DMS153 treated with DMSO at 0.1 percent for 48 hours (cell line): ENCODE measurements at regions not wholly inside any gene's neighbourhood (a gene's known extent, or its start where the extent isn't known, plus 50 kb on each side); places are given as distances from the start of the nearest gene placed in this dataset.
"Not testable (repeated sequence)": the region's sequence is repeated elsewhere in the genome, so short reads cannot be mapped to it uniquely, and the experiment has no call there.

Experiments
- DNase-seq: peaks from one replicate; lab custom pipeline; 2025; ENCODE audit not compliant: unreplicated experiment; lab: John Stamatoyannopoulos, UW

DNA sequence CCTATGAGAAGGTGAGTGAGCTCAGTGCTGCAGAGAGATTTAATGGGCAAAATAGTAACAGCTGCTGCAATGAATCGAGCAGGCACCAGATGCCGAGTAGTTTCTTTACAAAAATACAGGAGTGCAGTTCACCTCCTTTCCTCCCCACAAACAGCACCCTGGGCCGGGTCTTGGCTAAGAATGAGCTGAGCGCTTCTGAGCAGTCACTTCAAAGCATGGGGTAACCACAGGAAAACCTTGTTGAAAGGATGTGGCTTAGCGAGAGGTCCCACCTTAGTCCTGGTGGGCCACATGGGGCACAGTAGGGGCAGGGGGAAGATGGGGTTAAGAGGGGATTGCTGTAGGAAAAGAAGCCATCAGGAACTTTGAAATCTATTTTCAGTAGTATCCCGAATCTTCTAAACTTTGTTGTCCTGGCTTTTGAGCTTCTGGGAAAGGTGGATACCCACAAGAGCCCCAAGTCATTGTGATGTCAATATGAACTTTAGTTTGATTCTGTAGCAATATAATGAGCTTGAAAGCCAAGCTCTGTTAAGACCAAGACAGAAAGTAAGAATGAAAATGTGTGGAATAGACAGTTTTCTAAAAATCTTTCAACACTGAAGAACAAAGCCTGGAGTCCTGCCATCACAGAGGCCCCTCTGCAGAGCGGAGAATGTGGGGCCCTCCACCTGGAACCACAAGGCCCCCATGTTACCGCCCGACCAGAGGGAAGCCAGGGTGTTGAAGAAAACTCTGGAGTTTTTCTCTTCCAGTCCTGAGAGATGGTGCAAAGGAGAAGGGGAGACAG lies 101.0 kb upstream of the ZNF236 start:
- no peak for DNase-seq

DNA sequence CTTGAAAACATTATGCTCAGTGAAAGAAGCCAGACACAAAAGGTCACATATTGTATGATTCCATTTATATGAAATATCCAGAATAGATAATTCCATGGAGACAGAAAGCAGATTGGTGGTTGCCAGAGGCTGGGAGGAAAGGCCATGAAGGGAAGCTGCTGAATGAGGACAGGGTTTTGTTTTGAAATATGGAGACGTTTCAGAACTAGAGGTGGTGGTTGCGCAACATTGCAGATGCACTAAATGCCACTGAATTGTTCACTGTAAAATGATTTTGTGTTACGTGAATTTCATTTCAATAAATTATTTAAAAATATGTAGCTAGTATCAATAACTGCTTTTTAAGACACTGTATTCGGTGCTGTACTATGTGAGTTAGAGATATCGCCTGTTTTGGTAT lies 101.7 kb upstream of the ZNF236 start:
- DNase-seq = no peak

DNA sequence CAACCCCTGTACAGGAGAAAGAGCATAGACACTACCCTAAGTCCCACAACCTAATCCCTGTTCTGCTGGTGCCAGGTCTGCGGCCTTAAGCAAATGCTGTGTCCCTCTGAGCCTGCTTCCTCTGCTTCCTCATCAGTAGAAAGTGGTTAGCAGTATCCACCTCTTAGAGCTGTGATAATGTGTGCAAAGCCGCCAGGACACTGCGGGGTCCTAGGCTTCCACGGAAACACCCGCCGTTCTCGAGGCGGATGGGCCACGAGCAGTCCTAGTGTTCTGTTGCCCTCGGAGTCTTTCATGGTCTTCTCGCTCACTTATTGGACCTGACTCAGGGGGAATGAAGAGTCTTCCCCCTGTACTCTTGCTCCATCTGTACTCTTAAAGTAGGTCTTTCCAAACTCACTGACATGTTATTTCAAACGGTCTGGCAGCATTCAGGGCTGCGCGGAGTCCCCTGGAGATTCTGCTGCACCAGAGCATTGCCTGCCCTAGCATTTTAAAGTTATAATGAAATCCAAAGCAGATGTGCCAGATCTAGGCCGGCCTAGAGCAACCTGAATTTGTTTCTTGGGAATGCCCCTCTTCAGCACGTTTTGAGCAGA lies 107.2 kb upstream of the ZNF236 start:
- no peak for DNase-seq

DNA sequence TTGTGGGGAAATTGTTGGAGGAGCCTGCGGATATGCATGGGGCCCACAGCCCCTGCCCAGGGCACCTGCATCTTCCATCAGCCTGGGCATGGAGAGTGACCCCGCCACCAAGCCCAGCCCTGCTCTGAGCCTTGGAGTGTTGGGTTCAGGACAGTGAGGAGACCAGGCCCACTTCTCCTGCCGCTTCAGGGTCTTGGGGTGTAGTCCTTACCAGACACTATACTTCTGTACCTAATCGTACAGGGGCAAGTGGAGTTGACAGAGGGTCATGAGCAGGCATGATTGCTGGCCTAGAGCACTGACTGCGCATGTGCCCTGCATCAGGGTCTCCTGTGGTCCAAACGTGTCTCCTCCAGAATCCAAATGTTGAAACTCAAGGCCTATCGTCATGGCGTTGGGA lies 108.9 kb upstream of the ZNF236 start:
- no peak for DNase-seq

DNA sequence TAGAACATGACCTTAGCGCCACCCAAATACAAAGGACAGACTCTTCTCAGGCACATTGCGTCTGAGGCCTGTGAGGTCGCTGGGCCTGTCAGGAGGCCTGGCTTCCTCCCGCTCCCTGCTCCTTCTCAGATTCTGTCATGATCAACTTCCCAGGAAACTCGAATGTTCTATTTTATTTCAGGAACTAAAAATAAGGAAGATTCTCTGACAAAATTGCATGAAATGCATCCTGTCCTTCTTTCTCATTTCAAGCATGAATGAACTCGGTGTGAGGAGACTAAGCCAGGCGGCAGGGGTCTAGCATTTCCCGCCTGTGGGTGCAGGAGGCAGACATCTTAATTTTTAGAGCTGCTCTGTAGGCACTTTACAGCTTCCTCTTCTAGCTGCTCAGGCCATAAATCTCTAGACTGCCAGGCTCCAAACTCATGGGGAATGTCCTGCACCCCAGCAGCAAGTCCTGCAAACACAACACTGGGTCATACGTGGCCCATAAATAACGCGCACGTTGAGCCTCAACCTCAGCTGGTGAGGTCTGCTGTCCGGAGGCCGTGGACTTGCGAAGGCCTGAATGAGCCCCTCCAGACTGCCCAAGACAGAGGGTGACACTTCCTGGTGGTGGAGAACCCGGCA lies 109.7 kb upstream of the ZNF236 start:
- no peak for DNase-seq

DNA sequence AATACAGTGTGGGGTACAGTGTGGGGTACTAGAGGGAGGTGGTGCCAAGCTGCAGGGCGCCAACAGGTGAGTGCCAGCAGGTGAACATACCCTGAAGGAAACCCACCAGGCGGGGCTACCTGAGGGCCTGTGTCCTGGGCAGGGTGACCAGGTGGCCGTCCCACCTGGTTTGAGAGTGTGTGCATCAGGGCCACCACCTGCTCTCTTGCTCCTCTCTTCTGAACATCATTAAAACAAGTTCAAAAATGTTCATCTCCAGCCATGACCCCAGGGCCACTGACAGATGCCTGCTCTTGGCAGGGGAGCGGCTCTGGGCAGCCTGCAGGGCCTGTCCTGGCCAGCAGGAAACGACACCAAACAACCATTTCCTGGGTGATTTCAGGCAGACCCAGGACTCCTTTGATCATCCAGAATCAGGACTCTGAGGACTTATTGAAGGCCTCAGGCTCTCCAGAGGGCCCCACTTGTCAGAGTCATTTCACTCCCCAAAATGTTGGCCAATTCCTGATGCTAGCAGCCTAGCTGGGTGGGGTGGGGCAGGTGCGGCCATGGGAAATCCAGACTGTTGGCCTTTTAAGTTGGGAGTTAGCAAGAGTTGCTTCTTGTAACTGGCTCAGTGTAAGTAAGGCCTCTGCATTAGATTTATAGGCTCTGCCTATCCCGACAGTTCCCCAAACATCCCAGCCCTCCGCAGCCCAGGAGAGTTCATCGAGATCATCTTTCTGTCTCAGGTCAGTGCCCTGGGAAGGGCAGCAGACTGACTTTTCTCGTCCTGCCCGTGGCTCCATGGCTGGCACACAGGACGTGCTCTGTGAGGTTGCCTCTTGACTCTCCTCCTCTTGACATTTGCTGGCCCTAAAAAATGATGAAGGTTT lies 111.5 kb upstream of the ZNF236 start:
- DNase-seq = no peak

DNA sequence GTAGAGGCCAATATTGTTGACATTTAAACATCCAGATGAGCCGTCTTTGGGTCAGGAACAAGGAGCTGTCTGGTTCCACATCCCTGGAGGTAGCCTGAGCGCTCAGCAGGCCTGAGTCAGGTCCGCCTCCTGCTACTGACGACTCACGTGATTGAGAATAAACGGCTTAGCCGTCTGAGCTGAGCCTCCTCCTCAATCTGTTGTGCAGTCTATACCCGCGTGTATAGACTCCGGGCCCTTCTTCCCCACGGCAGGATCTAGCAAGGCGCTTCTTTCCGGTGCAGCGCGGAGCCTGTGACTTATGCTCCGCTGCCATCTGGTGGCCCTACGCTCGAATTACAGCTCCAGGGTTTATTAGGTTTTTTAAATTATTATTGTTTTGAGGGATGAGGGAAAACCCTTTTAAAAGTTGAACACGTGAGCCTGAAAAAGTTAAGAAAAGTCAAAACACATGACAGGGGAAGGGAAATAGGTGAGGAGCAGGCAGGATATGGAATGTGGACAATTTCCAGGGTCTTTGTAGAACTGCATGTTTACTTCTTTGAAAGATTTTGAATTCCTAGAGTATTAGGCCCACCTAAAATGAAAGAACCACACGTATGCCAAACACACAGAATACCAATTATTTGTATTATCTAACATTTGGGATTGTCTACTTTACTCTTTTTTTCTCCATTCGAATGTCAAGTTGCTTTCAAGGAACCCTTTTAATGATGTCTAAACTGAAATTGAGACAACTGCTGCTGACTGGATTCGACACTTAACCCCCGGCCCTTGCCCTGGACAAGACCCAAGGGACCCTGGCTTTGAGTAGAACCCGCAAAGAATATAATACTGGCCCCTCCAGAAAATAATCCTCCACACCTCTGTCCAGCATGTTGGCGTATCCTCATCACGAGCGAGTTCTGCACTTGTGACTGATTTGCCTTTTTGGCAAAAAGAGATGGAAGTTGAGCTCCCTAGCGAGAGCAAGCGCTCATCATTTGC lies 112.4 kb upstream of the ZNF236 start:
- peak; percentile 44 for DNase-seq

DNA sequence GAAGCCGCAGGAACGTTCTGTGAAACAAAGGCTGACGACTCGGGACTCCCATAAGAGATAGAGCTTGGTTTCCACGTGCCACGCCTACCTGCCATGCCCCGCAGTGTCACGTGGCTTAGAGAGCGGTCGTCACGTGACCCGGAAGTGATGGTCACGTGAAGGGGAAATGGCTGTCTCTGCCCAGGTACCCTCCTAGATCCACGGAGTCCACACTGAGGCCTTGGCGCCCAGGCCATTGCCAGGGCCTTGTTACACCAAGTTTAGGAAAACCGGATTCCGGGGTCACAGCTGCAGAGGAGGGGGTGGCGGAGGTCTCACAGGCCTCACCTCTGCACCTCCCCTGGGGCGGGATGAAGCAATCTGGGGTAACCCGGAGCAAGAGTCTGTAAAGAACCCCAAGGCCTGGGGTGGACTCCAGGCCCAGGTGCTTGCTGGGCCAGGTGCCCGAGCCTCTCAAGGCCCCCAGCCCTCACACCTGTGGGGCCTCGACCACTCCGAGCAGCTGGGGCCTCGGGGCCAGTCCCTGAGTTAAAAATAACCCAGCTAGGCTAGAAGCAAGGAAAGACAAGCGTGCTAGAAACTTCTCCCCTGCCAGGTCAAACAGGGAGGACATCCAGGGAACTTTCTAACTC lies 113.5 kb upstream of the ZNF236 start:
- DNase-seq = no peak

DNA sequence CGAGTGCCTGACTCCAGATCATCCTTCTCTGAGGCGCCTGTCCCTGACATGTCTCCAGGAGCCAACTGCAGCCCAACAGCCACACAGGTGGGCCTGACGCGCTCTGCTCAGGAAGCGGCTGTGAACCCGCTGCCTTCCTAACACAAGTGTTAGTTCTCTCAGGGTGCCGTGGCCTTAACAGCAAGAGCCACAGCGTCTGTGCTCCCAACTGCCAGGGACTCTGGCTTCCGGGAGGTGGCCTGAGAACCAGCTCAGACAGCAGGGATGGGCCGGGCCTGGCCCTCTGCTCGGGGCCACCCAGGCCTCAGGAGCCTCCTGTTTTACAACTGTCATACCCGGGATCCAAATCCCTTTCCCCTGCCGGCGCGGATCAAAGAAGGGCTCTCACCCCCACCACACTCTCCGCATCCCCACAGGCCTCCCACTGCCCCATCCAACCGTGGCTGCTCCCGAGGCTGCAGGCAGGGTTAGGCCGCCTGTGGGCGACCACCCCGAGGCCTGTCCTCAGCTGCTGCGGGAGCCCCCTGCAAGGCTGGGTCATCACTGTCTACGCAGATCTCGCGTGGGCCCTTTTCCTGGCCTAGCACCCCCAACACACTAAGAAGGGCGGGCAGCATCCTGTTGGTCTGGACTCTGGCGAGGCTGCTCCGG lies 114.2 kb upstream of the ZNF236 start:
- no peak for DNase-seq

DNA sequence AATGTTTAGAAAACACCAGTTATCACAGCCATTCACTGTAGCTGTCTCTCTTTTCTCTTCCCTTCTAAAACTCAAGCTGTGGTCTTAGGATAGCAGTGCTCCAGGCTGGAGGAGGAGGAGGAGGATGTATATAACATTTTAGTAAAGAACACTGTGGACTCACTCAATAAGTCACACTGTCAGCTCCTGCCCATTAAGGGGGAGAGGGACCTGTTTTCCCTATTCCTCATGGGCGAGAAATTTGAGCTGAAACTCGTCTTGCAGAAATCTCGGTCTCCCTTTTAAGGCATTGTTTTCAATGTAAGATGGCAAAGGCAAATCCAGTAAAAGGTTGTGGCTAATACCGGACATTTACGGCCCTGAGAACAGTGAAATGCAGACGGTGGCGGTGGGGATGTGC lies 114.8 kb upstream of the ZNF236 start:
- DNase-seq = no peak

DNA sequence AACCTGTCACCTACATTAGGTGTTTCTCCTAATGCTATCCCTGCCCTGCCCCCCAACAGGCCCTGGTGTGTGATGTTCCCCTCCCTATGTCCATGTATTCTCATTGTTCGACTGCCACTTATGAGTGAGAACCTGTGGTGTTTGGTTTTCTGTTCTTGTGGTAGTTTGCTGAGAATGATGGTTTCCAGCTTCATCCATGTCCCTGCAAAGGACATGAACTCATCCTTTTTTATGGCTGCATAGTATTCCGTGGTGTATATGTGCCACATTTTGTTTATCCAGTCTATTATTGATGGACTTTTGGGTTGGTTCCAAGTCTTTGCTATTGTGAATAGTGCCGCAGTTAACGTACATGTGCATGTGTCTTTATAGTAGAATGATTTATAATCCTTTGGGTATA lies 117.8 kb upstream of the ZNF236 start:
- DNase-seq = not testable (repeated sequence)

DNA sequence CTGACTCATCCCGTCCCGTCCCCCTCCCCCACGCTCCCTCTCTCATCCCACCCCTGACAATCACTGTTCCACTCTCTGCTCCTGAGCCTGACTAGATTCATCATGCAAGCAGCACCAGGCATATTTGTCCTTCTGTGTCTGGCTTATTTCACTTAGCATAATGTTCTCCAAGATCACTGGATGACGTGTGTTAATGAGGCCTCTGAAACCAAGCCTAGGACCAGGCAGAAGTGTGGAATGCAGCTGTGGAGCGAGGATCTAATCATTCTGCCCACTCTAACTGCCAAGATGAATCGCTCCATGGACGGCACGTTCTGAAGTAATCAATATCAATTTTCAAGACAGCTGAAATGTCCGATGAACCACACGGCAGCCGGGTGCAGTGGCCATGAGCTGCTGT lies 122.4 kb upstream of the ZNF236 start:
- DNase-seq = no peak

DNA sequence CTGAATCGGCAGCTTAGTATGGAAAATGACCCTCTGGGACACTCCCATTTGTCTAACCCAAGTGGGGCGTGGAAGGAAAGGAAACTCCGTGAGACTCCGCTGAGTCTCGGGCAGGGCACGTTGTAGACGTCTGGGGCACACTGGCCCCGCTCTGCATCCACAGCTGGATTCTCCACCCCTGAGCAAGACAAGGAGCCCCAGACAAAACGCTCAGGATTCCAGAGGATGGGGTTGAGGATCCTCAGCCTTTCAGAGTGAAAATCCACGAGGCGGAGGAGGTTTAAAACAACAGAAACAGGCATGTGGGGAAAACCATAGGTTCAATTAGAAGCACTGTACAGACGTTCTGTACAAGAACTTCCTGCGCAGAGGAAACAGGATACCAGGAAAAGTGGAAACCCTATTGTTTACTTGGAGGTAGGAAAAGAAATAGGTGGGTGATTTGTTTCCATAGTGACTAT lies 124.9 kb upstream of the ZNF236 start:
- DNase-seq = peak; percentile 47

DNA sequence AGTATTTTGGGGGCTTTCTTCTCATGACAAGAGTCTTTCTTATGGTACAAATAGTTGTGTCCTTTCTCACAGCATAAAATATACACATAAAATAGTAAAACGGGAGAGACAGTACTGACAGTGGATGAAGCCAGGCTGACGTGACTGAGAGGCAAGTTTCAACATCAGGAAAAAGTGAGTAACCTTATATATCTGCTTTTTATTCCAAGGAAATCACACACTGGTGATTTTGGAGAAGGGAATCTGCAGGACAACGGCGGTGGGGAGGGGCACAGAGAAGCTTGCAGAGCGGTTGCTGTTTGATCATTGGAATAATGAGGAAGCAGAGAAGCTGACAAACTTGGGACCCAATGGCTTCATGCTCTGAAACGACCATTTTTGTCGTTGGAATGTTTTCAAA lies 130.6 kb upstream of the ZNF236 start:
- DNase-seq = no peak

DNA sequence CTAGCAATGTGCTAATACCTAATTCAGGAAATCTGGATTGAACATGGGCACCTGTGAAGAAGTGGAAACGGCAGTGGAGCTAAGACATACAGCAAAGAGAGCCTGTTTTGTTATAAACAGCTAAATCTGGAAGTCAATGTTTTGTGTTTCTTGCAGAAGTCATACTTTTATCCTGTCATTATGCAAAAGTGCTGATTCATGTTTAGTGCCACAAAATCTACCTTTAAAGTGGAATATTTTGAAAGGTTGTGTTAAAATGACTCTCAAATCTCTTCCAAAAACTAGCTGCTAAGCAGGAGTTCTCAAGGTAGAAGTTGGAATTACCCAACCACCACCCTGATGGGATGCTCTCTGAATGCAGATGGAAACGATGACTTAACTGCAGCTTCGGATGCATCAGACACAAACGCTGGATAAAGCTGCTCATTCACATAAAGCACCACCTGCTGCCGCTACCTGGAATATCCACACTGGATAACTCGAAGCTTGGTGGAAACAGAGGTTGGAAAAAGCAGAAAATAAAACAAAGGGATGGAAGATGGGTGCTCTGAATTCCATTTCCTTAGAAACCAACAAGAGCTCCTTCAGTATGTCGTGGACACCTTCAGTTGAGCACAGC lies 132.6 kb upstream of the ZNF236 start:
- no peak for DNase-seq

DNA sequence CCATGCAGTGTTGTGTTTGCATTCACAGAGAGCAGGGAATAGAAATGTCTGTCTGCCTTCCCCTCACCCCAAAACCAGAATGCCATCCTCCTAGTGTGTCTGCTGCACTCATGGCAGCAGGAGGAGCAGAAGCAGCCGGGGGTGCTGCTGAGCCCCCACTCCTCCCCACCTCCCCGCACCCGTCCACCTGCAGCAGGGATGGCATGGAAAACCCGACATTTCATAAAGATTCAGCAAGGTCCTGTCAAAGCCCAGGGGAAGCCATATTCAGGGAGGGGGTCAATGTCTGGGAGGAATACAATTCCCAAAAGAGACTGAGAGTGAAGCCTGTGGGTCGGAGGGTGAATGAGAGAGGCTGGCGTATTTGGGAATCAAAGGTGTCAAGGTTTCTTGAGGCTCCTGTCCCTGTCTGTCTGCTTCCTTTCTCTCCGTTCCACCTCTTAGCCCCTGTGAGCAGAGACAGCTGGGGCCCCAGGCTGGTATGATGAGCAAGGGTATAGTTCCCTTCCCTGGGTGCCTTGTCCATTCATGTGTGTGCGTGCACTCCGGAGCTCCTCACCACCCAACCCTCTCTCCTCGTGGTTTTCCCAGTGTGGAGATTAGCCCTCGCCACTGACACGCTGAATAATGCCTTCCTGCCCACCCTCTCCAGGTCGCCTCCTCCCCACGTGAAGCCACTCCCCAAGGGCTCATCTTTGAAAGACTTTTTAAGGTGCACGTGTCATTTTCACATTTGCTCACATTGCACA lies 133.5 kb upstream of the ZNF236 start:
- DNase-seq = no peak

DNA sequence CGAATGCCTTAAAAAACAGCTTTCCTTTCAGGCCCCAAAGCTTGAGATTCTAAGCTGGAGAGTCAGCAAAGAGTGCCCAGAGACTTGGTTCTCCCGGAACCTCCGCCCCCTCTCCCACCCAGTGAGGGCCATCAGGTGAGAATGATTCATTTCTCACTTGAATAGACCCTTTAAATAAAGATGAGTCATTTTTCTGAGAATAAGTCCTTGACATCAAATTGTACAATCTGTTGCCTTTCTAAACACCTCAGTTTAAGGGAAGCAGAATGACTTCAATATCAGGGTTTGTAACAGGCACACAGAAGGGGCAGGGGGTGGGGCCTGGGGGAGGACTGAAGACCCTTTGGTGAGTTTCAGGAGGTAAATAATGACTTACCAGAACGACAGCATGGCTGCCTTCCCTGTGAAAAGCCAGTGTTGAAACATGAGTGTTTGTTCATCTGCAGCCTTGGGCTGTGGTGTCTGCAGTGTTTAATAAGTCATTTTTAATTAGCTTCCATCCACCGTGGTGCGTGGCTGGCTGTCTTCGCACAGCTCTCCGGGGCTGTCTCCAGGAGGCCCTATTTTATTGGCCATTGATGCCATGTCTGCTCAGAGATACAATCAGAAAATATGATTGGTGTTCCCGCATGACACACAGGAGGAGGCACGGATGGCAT lies 134.9 kb upstream of the ZNF236 start:
- peak; percentile 24 for DNase-seq
